ENCODE measurements at regions not wholly inside any gene's neighbourhood (a gene's known extent, or its start where the extent isn't known, plus 50 kb on each side); places are given as distances from the start of the nearest gene placed in this dataset.

DNA sequence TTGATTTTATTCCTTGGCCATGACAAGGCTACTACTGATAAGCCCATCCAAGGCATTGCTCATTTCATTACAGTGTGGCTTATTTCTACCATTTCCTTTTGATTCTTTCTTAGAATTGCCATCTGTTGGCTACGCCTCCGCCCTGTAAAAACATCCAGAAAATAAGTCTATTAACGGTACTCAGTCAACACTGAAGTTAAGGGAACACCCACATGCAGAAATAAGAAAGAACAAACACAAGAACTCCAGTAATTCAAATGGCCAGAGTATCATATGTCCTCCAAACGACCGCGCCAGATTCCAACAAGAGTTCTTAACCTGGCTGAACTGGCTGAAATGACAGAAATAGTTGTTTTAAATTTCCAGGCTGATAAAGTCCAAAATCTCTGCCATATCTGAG is 90.3 kb downstream of the CXXC4 start:
- H3K4me3 ChIP-seq (ENCODE audit: low read depth, low read length), result no peak overlapping the region
- DNase-seq (ENCODE audit: low read depth), result no peak
- no peak for TF ChIP-seq CTCF (IDR thresholded peaks at IDR 0.05; ENCODE audit: insufficient read depth, low read depth, low read length, missing control alignments)

DNA sequence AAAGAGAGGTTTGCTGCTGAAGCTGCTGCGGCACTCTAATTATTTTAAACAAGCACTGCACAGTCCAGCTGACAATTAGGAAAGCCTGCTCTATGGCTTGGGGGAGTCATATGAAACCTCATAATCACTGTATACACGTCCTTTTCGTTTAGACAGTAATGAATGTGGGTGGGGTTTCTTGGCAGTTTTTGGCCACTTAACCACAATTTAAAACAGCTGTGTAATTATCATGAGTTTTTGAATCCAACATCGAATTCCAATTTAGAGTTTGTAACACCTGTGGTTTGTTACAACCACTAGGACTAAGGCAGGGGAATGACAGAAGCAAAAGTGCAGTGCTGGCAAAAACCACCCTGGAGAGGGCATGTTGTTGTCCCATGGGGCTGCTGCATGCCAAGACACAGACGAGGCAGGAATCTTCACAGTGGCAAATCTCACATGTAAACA is 99.5 kb downstream of the CXXC4 start:
- TF ChIP-seq CTCF (IDR thresholded peaks at IDR 0.05; ENCODE audit: insufficient read depth, low read depth, low read length, missing control alignments), result no peak

DNA sequence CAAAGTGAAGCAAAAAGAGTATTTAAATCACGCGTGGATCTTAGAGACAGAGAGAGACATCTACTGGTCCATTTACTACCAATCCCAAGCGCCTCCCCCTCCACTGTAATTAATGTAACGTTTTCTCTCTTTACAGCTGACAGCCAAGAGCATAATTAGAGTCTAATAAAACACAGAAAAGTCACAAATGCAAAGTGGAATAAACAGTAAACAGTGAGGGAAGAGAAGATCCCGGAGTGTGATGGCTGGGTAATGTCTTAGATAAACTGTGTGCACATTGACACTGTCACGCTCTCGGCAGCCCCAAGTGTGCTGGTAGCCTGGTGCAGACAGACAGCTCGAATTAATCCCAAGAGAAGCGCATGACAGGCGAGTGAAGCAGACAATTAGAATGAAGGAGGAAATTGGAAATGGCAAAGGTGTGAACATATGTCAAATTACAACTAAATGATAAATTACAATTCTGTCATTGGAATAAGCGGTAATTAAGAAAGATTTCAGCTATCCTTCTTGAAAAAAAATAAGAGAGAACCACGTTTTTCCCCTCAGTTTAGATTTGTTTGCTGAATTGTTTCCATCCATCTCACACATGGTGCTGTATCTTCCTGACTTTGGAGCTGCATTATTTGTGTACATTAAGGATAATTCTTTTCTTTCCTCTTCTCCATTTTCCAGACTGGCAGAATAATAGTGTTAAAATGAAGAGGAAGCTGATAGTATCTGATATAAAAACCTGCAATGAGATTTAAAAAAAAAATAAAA is 100.1 kb downstream of the CXXC4 start:
- no peak overlapping the region for H3K4me3 ChIP-seq (ENCODE audit: low read depth, low read length)
- DNase-seq (ENCODE audit: low read depth), result no peak
- TF ChIP-seq CTCF (IDR thresholded peaks at IDR 0.05; ENCODE audit: insufficient read depth, low read depth, low read length, missing control alignments), result no peak

More for the DNA sequence above, 99.5 kb downstream of the CXXC4 start:
- DNase-seq (ENCODE audit: low read depth), result no peak
- no peak overlapping the region for H3K4me3 ChIP-seq (ENCODE audit: low read depth, low read length)

DNA sequence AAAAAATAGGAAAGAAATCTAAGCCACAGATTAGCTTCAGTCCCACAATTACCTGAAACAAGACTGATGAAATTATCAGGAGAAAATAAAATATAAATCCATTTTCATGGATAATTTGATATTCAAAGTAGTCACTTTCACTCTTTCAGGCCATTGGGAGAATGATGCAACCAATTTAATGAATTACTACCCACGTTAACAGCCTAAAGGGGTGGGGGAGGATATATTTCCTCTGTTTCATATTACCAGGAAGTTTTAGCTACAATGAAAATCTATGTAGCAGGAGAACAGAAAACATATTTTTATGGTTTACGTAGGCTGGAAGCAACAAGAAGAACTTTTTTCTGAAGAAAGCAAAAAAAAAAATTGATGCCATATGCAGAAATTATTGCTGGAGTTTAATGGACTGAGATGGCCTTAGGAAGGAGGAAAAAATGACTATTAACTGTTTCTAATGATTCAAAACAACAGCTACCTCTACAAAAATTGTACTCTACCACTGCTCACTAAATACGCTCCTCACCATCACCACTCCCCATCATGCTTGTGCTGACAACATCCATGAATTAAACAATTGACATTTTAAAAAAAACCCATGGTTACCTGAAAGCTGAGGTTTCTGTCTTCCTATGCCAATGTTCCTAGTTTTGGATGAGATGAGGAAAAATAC is 100.9 kb downstream of the CXXC4 start:
- H3K4me3 ChIP-seq (ENCODE audit: low read depth, low read length), result no peak overlapping the region
- DNase-seq (ENCODE audit: low read depth), result no peak
- no peak for TF ChIP-seq CTCF (IDR thresholded peaks at IDR 0.05; ENCODE audit: insufficient read depth, low read depth, low read length, missing control alignments)

DNA sequence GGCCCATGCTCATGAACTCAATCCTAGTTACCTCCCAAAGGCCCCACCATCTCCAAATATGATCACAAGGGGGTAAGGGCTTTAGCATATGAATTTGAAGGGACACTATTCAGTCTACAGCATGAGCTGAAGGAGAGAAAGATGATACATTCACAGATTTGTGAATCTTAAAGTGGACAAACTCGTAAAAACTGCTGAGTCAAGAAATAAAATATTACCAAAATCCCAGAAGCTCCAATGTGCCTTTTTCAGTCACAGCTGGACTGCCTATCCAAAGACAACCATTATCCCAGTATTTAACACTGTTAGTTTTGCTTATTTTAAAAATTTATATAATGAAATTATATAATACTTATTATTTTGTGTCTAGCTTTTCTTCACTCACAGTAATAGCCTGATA is 109.0 kb downstream of the CXXC4 start:
- no peak for TF ChIP-seq CTCF (IDR thresholded peaks at IDR 0.05; ENCODE audit: insufficient read depth, low read depth, low read length, missing control alignments)
- H3K4me3 ChIP-seq (ENCODE audit: low read depth, low read length), result no peak overlapping the region
- no peak for DNase-seq (ENCODE audit: low read depth)

GRCh38 chr4:104382961-104383360 is 111.7 kb downstream of the CXXC4 start:
- no peak for DNase-seq (ENCODE audit: low read depth)
- TF ChIP-seq CTCF (IDR thresholded peaks at IDR 0.05; ENCODE audit: insufficient read depth, low read depth, low read length, missing control alignments), result no peak
- H3K4me3 ChIP-seq (ENCODE audit: low read depth, low read length), result no peak overlapping the region
